GM12874 (cell line): ENCODE measurements at regions not wholly inside any gene's neighbourhood (a gene's known extent, or its start where the extent isn't known, plus 50 kb on each side); places are given as distances from the start of the nearest gene placed in this dataset.

Experiments used
- CTCF ChIP-seq: IDR thresholded peaks from 2 replicates; pipeline ENCODE4 v1.5.1; 2011; ENCODE audit warnings: low read depth, mild to moderate bottlenecking, control low read depth, low read length, moderate library complexity; ENCODE audit not compliant: insufficient read depth

- no peak for TF ChIP-seq CTCF
Measured at GRCh38 chr10:8544057-8544380, 489.5 kb downstream of the GATA3 start.

DNA sequence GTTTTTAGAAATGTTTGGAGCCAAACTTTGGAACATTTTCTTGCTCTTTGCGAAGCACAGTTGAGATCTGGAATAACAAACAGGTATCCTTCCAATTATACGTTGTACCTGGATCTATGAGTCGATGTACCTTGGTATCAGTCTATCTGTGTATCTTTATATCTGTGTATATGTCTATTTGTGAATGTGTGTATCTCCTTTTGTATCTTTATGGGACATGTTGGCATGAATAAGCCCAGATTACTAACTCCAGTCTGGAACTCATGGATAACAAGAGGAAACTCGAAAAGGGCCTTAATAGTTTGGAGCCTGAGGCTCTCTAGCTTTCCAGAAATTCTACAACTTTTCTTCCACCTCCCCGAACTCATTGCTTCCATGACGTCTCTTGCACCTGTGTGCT, 490.0 kb downstream of the GATA3 start:
- no peak for TF ChIP-seq CTCF

DNA sequence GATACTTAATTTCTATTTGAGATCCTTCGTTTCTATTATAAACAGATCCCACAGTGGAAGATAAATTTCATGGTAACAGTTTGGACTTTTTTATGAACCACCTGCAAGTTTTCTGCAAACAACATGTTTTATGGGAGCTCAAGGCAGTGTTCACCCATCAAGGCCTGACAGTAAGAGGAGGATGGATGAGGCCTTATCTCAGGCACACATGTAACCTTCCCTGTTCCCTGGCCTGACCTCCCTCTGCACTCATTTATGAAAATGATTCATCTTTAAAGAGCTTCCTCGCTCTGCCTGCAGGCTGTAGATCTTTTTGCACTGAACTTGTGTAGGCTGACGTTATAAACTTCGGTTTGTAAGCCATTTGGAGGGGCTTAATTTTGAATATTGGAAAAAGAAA, 500.1 kb downstream of the GATA3 start:
- TF ChIP-seq CTCF, result no peak

GRCh38 chr10:8556321-8556720, 501.8 kb downstream of the GATA3 start:
- TF ChIP-seq CTCF, result no peak

GRCh38 chr10:8563478-8563877, 509.0 kb downstream of the GATA3 start:
- TF ChIP-seq CTCF, result no peak

DNA sequence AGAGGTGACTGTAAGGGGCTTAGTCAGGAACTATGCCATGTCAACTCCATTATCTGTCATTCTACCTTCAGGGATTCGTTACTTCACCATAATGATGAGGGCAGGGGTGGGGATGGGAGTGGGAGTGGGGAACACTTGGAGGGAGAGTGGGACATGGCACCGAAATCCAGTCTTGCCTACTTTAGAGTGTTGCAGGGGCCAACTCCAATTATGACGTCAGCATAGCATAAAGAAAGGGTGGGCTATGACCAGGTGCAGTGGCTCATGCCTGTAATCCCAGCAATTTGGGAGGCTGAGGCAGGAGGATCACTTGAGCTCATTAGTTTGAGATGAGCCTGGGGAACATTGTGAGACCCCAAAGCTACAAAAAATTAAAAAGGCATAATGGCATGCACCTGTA, 512.2 kb downstream of the GATA3 start:
- TF ChIP-seq CTCF, result no peak

DNA sequence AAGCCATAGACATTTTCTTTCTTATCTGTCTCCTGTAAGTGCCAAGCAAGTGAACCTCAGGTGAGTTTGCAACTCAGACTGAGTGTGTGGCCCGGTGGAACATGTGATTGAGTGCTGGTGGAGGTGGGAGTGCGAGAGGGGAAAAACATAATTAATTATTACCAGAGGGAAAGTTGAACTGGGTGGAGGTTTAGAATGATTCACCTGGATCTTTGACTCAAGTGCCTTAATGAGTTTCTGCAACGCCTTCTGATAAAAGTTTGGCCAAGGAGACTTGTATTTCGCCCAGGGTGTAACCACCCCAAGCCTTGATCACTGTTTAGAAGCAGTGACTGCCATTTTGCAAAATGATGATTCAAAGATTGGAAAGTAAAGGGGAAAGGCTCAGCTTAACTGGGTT, 513.9 kb downstream of the GATA3 start:
- TF ChIP-seq CTCF, result no peak

DNA sequence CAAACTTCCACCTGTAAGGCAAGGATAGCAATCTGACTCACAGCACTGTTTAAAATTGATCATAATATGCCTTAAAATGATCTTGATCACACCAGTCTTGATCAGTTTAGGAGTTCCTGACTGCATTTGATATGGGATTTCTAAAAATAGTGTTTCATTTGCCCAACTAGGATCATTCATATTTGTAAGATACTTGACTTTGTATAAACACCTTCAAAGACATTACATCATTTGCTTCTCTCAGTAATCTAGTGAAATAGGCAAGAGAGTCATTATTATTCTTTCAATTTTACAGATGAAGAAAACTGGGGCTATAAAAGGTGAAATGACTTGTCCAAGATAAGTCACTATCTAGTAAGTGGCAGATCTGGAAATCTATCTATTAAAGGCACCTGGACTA, 521.1 kb downstream of the GATA3 start:
- no peak for TF ChIP-seq CTCF
